Effector memory CD8-positive, alpha-beta T cell (primary cell): ENCODE measurements at regions not wholly inside any gene's neighbourhood (a gene's known extent, or its start where the extent isn't known, plus 50 kb on each side); places are given as distances from the start of the nearest gene placed in this dataset.
"Not testable (repeated sequence)": the region's sequence is repeated elsewhere in the genome, so short reads cannot be mapped to it uniquely, and the experiment has no call there.

Source experiments
- ATAC-seq: fragments of 150-1000 bp; cut with Tn5 transposase; replicated peaks from 2 replicates; pipeline ENCODE4 v1.10.0; 2021; ENCODE audit warnings: mild to moderate bottlenecking, moderate library complexity
- DNase-seq, 3 experiments: peaks; one replicate each; pipeline ENCODE4 v3.0.0; 2021
- H3K27ac Mint-ChIP-seq, 2 donors: one replicate each; pipeline ENCODE4 v1.8.0; 2022; ENCODE audit warnings: mild to moderate bottlenecking in 2 of 2, mixed read lengths in 2 of 2, moderate library complexity in 2 of 2
- H3K27me3 Mint-ChIP-seq, 2 donors: one replicate each; pipeline ENCODE4 v1.8.0; 2022; ENCODE audit warnings: mixed read lengths in 2 of 2
- H3K36me3 Mint-ChIP-seq: one replicate; pipeline ENCODE4 v1.8.0; 2022; ENCODE audit warnings: mild to moderate bottlenecking, moderate library complexity, mixed read lengths; ENCODE audit not compliant: insufficient read depth
- H3K4me1 Mint-ChIP-seq, 2 donors: one replicate each; pipeline ENCODE4 v1.8.0; 2022; ENCODE audit warnings: low read depth in 2 of 2, mixed read lengths in 2 of 2
- H3K4me3 Mint-ChIP-seq, 2 donors: one replicate each; pipeline ENCODE4 v1.8.0; 2022; ENCODE audit warnings: mild to moderate bottlenecking in 2 of 2, mixed read lengths in 2 of 2, moderate library complexity in 2 of 2
- H3K9me3 Mint-ChIP-seq, 2 donors: one replicate each; pipeline ENCODE4 v1.8.0; 2022; ENCODE audit warnings: mixed read lengths in 2 of 2

DNA sequence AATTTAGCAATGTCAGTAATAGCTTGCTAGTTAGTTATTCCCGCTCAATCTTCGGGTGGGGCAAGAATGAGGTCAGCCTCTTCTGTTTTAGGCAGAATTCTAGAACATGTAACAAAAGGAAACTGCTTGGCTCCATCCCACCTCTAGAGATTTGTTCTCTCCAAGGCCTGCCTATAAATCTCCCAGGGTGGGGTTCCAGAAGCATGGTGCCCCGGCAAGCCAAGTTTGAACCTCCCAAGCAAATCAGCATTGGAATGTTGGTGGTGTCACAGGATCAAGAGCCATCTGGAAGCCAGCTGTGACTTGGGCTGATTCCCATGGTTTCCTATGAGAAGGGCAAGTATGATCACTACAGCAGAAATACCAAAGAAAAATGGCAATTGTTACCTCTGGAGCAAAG, 79.8 kb upstream of the SMURF2 start:
- H3K4me3 Mint-ChIP-seq, H3K9me3 Mint-ChIP-seq, H3K27me3 Mint-ChIP-seq, ATAC-seq, H3K27ac Mint-ChIP-seq, DNase-seq, H3K36me3 Mint-ChIP-seq, H3K4me1 Mint-ChIP-seq: not testable (repeated sequence)

DNA sequence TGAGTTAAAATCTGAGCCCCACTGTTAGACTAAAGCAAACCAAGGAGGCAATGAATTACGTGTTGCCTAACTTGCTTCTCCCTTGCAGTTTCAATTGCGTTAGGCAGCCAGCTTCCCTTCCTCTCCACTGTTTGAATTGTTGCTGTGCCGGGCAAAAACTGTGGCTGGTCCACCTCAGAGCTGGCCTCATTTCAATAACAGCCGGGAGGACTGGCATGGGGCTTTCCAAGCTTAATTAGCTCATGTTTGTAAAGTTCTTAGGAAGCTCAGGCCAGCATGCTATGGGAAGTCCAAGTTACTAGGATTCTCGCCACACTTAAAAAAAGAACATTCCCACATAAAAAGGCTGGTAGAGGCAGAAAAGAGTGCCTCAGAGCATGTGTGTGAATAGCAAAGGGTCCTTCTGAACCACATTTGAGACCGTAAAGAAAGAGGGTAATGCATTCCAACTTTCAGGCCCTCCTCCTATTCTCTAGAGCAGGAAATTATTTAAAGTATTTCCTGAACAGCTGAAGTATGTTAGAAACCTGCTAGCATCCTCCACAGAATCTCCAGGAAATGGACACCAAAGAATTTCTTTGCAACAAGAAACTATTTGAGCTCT, 79.0 kb upstream of the SMURF2 start:
- Mint-ChIP-seq H3K27ac (no peak overlapping the region), H3K4me1 (peaks cover 0 to 10% of the 10 kb centered on the region in 2 donors), H3K9me3 (no peaks in the 10 kb centered on the region), H3K27me3 (no peaks in the 10 kb centered on the region), H3K36me3 (peaks cover 4% of the 10 kb centered on the region), H3K4me3 (no peak overlapping the region)
- DNase-seq (no peak), ATAC-seq (no peak)

DNA sequence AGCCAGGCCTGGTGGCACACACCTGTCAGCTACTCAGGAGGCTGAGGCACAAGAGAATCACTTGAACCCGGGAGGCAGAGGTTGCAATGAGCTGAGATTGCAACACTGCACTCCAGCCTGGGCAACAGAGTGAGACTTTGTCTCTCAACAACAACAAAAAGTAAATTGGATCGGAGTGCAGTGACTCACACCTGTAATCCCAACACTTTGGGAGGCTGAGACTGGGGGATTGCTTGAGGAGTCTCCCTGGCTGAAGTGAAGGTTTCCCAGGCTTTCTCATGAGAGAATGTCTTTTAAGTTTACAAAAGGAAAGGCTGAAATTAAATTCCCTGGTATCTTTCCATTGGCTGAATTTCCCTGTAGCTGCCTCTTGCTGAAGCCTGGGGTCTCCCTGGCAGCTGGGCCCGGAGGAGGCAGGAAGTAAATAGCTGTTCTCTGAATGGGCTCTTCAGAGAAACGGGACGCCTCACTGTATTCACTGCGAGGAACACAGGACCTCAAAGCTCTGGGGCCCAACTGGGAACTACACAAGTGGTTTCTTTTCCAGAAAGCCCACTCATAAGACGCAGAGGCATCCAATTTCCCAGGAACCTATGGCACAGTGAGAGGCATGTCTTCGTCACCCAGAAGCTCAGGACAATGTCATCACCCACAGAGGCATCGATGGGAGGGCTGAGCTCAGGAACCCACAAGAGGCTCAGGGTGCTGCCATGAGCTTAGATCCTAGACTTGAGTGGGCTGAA, 77.4 kb upstream of the SMURF2 start:
- no peaks in the 10 kb centered on the region for H3K27me3 Mint-ChIP-seq
- DNase-seq (no peak), ATAC-seq (no peak)
- H3K36me3 Mint-ChIP-seq = peaks cover 4% of the 10 kb centered on the region
- no peak overlapping the region for H3K27ac Mint-ChIP-seq
- peaks cover 0 to 10% of the 10 kb centered on the region in 2 donors for H3K4me1 Mint-ChIP-seq
- H3K9me3 Mint-ChIP-seq = no peaks in the 10 kb centered on the region
- no peak overlapping the region for H3K4me3 Mint-ChIP-seq

DNA sequence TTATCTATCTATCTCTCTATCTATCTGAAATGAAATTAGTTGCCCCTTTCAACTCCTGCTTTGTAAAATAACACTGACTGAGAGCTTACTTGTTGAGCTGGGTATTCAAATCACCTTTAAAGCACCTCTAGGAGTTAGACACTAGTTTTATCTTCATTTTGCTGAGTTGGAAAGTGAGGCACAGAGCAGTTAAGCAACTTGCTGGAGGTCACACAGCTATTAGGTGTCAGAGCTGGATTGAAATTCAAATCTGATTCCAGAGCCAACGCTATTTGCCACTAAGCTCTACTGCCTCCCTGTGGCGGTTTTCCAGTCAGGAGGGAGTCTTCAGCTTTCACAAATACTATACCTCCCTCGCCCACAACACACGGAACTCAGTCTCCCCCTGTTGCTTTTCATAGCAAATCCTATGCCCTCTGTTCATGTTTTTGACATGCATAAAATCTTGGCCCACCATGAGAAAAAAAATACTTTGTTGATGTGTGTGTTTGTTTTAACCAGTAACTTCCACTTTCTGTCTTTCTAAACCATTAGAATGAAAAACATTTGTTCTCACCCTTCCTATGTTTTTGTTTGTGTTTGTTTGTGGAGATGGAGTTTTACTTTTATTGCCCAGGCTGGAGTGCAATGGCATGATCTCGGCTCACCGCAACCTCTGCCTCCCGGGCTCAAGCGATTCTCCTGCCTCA, 74.8 kb upstream of the SMURF2 start:
- ATAC-seq = peak; percentile 82
- Mint-ChIP-seq H3K4me1 (peaks cover 0 to 10% of the 10 kb centered on the region in 2 donors), H3K4me3 (no peak overlapping the region), H3K36me3 (peaks cover 6% of the 10 kb centered on the region), H3K9me3 (no peaks in the 10 kb centered on the region), H3K27me3 (no peaks in the 10 kb centered on the region), H3K27ac (no peak overlapping the region)
- DNase-seq = peak; percentile 44 to 57 (median 51)

DNA sequence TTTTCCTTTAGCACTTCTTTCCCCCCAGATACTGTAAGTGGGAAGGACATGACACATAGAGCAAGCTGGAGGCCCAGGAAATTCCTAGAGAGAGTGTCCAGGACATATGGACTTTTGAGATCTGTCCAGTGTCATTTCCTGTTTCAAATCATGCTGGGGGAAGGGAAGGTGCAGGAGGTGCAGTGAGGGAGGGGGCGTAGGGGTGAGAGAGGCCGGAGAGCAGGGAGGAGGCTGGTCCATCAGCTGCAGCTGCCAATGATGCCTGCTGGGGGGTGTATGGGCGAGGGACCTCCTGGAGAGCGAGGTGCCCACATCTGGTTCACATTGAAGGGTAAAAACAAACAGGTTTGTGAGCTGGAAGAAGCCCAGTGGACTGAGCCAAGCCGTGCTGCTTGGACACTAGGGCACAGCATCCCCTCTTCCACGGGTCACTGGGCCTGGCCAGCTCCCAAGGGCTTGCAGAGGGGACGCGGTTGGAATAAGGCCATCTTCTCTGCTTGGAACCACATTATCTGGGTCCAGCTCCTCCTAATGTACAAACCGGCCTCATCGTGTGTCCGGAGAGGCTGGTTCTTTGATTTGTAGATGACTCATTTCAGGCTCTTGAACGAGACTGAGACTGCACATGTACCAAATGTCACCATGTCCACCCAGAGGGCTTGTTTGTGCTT, 70.4 kb upstream of the SMURF2 start:
- H3K36me3 Mint-ChIP-seq = peaks cover 6% of the 10 kb centered on the region
- ATAC-seq (no peak), DNase-seq (no peak)
- no peaks in the 10 kb centered on the region for H3K27me3 Mint-ChIP-seq
- no peak overlapping the region for H3K4me3 Mint-ChIP-seq
- H3K9me3 Mint-ChIP-seq = no peaks in the 10 kb centered on the region
- H3K4me1 Mint-ChIP-seq = peaks cover 0 to 10% of the 10 kb centered on the region in 2 donors
- H3K27ac Mint-ChIP-seq = no peak overlapping the region

DNA sequence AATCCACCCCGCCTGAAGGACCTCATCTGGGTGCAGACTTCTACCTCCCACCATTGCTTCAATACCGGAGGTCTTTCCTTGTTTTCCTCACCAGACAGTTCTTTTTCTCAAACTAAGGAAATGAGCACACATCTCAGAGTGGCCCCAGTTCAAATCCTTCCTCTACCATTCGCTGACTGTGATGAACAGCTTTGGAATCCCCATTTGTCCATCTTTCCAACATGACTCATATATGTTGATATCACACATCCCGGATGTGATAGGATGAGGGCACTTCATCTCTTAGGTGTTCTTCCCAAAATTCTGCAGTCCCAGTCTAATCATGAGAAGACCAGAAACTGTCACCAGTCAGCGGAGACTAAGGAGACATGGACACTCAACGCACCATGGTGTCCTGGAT, 67.9 kb upstream of the SMURF2 start:
- H3K36me3 Mint-ChIP-seq, H3K4me1 Mint-ChIP-seq, ATAC-seq, H3K27me3 Mint-ChIP-seq, H3K27ac Mint-ChIP-seq, H3K9me3 Mint-ChIP-seq, H3K4me3 Mint-ChIP-seq, DNase-seq: not testable (repeated sequence)

DNA sequence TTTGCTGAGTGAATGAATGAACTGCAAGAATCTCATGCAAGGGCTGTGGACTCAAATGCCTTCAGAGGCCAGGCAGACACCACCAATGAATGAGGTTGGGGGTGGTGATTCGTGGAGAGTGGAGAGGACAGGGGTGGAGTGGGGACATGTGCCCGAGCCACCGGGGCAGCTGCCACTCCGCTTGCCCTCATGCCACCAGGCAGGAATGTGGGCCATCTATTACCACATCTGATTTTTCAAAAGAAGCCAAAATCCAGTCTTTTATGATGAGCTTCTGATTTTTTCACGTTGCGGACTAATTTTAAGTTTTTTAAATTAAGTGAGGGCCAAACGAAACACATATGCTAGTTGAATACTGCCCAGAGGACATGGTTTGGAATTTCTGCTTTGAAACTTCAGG, 67.1 kb upstream of the SMURF2 start:
- Mint-ChIP-seq H3K4me3 (no peak overlapping the region), H3K27me3 (no peaks in the 10 kb centered on the region), H3K27ac (no peak overlapping the region), H3K9me3 (no peaks in the 10 kb centered on the region), H3K4me1 (no peaks in the 10 kb centered on the region), H3K36me3 (peaks cover 2% of the 10 kb centered on the region)
- ATAC-seq = no peak
- DNase-seq = no peak

DNA sequence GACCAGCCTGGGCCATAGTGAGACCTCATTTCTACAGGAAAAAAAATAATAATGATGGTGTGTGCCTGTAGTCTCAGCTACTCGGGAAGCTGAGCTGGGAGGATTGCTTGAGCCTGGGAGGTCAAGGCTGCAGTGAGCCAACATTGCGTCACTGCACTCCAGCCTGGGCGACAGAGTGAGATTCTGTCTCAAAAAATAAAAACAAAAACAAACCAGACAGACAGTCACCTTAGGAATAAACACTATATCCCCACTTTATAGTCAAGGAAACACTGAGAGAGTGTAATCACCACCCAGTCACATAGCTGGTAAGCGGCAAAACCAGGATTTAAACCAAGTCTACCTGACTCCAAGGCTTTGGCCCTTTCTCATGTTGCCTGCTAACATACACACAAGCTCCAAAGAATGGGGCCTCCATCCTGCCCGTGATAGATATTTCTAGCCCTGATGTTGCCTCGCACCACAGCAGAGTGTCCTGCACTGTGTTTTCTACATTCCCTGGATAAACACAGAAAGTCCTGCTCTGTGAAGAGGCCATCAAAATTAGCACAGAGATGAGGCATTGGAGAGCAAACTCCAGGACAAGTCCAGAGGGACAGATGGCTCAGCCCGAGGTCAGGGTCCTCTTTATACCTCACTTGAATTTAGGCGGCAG, 66.1 kb upstream of the SMURF2 start:
- H3K27me3 Mint-ChIP-seq = no peaks in the 10 kb centered on the region

DNA sequence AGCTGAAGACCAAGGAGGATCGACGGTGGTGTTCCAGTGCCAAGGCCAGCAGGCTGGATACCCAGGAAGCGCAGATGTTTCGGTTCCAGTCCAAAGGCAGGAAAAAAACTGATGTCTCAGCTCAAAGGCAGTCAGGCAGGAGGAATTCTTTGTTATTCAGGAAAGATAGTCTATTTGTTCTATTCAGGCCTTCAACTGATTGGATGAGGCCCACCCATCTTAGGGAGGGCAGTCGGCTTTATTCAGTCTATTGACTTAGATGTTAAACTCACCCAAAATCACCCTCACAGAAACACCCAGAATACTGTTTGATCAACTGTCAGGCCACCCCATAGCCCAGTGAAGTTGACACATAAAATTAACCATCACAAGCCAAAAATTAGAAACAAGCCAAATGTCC, 63.9 kb upstream of the SMURF2 start:
- H3K27ac Mint-ChIP-seq, H3K9me3 Mint-ChIP-seq, H3K36me3 Mint-ChIP-seq, H3K4me3 Mint-ChIP-seq, H3K27me3 Mint-ChIP-seq, H3K4me1 Mint-ChIP-seq, DNase-seq, ATAC-seq: not testable (repeated sequence)

More for the DNA sequence above, 66.1 kb upstream of the SMURF2 start:
- no peaks in the 10 kb centered on the region for H3K9me3 Mint-ChIP-seq
- ATAC-seq (no peak), DNase-seq (no peak)
- H3K36me3 Mint-ChIP-seq = peaks cover 2% of the 10 kb centered on the region
- no peaks in the 10 kb centered on the region for H3K4me1 Mint-ChIP-seq
- no peak overlapping the region for H3K4me3 Mint-ChIP-seq
- H3K27ac Mint-ChIP-seq = no peak overlapping the region

DNA sequence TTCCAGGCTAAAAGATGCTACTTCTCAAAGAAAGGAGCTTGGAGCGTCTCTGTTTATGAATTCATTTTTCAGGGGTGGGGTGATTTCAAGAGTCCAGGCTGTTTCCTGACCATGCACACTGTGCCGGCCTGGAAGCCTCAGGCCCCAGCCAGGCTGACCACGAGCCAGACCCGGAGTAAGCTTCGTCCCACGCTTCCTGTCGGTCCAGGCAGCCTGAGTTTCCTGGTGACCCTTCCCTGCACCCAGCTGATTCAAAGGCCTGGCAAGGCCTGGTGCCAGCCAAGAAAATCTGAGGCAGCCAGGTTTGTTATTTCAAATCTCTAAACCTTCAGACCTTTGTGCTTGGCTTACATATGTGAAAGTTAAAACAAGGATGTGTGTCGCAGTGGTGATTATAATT, 62.1 kb upstream of the SMURF2 start:
- ATAC-seq, H3K9me3 Mint-ChIP-seq, DNase-seq, H3K27me3 Mint-ChIP-seq, H3K36me3 Mint-ChIP-seq, H3K4me1 Mint-ChIP-seq, H3K4me3 Mint-ChIP-seq: not testable (repeated sequence)
- peak overlapping the region in 1 of 2 donors; percentile 12 for H3K27ac Mint-ChIP-seq

DNA sequence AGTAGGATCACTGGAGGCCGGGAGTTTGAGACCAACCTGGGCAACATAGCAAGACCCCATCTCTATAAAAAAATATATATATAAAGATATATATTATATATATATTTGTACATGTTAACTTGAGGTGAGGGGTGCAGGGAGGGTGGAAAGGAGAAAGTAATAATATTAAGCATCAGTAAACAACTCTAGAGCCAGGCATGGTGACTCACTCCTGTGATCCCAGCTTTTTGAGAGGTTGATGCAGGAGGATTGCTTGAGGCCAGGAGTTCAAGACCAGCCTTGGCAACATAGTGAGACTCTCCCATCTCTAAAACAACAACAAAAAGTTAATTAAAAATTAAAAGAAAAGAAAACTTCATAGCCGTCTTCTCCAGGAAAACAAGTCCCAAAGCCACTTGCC, 61.7 kb upstream of the SMURF2 start:
- Mint-ChIP-seq H3K9me3 (no peaks in the 10 kb centered on the region), H3K4me3 (no peak overlapping the region), H3K36me3 (no peaks in the 10 kb centered on the region), H3K27me3 (no peaks in the 10 kb centered on the region), H3K27ac (peak overlapping the region; percentile 12 to 68), H3K4me1 (no peaks in the 10 kb centered on the region)
- DNase-seq (no peak), ATAC-seq (no peak)

DNA sequence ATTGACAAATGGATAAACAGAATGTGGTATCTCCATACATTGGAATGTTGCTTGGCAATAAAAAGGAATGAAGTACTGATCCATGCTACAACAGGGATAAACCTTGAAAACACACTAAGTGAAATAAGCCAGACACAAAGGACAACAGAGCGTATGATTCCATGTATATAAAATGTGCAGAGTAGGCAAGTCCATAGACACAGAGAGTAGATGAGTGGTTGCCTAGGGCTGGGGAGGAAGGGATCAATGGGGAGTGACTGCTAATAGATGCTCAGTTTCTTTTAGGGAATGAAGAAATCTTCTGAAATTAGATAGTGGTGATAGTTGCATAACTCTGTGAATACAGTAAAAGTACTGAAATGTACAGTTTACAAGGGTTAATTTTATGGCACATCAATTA, 59.4 kb upstream of the SMURF2 start:
- H3K36me3 Mint-ChIP-seq, ATAC-seq, DNase-seq, H3K9me3 Mint-ChIP-seq, H3K4me1 Mint-ChIP-seq, H3K27ac Mint-ChIP-seq, H3K4me3 Mint-ChIP-seq, H3K27me3 Mint-ChIP-seq: not testable (repeated sequence)

DNA sequence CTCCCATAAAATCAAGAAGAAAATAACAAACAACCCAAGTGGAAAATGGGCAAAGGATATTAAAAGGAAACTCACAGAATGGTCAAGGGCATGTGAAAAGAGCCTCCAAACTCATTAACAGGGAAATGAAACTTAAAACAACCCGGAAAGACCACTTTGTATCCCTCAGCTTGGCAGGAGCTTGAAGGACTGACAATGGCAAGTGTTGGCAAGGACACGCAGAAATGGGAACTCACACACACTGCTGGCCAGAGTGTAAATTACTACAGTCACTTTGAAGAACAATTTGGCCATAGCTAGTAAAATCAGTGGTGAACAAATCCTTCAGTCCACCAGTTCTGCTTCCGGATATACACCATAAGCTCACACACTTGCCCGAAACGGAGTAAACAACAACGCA, 58.1 kb upstream of the SMURF2 start:
- not testable (repeated sequence) for H3K36me3 Mint-ChIP-seq, H3K9me3 Mint-ChIP-seq

More for the DNA sequence above, 58.1 kb upstream of the SMURF2 start:
- H3K27ac Mint-ChIP-seq, H3K4me1 Mint-ChIP-seq, ATAC-seq, H3K4me3 Mint-ChIP-seq, DNase-seq, H3K27me3 Mint-ChIP-seq: not testable (repeated sequence)
